ENCODE measurements at regions not wholly inside any gene's neighbourhood (a gene's known extent, or its start where the extent isn't known, plus 50 kb on each side); places are given as distances from the start of the nearest gene placed in this dataset.

- Histone ChIP-seq H3K27me3 (ENCODE audit: control insufficient read depth in 1 of 2, insufficient read depth in 2 of 2, low read length in 2 of 2) (no peaks in the 10 kb centered on the region), H3K9me3 (ENCODE audit: control insufficient read depth in 2 of 2, low read length in 2 of 2) (no peaks in the 10 kb centered on the region), H3K36me3 (ENCODE audit: control insufficient read depth in 2 of 2, insufficient read depth in 2 of 2, low read length in 2 of 2) (no peaks in the 10 kb centered on the region), H3K27ac (ENCODE audit: low read length) (peak overlapping the region; percentile 99), H3K9ac (ENCODE audit: low read length in 2 of 2) (peak overlapping the region; percentile 94 to 95), H3K4me3 (ENCODE audit: low read length in 2 of 2) (peak overlapping the region; percentile 78 to 83), H3K4me1 (ENCODE audit: control insufficient read depth, insufficient read depth, low read length) (peaks cover 45% of the 10 kb centered on the region)
These were observed 81.5 kb upstream of the PPARA start for GRCh38 chr22:46068593-46069491.

- Histone ChIP-seq H3K4me1 (ENCODE audit: control insufficient read depth, insufficient read depth, low read length) (peaks cover 41% of the 10 kb centered on the region), H3K9me3 (ENCODE audit: control insufficient read depth in 2 of 2, low read length in 2 of 2) (no peaks in the 10 kb centered on the region)
These were observed 80.7 kb upstream of the PPARA start for GRCh38 chr22:46069521-46070214.

GRCh38 chr22:46070215-46070802 lies 80.0 kb upstream of the PPARA start:
- H3K4me3 ChIP-seq (ENCODE audit: low read length in 2 of 2), result peak overlapping the region; percentile 78 to 83
- no peaks in the 10 kb centered on the region for H3K9me3 ChIP-seq (ENCODE audit: control insufficient read depth in 2 of 2, low read length in 2 of 2)
- H3K27ac ChIP-seq (ENCODE audit: low read length), result peak overlapping the region; percentile 99
- peak overlapping the region; percentile 94 to 95 for H3K9ac ChIP-seq (ENCODE audit: low read length in 2 of 2)
- H3K4me1 ChIP-seq (ENCODE audit: control insufficient read depth, insufficient read depth, low read length), result peaks cover 45% of the 10 kb centered on the region
- no peaks in the 10 kb centered on the region for H3K27me3 ChIP-seq (ENCODE audit: control insufficient read depth in 1 of 2, insufficient read depth in 2 of 2, low read length in 2 of 2)
- no peaks in the 10 kb centered on the region for H3K36me3 ChIP-seq (ENCODE audit: control insufficient read depth in 2 of 2, insufficient read depth in 2 of 2, low read length in 2 of 2)

More at GRCh38 chr22:46069521-46070214, 80.7 kb upstream of the PPARA start:
- Histone ChIP-seq H3K27ac (ENCODE audit: low read length) (peak overlapping the region; percentile 99), H3K27me3 (ENCODE audit: control insufficient read depth in 1 of 2, insufficient read depth in 2 of 2, low read length in 2 of 2) (no peaks in the 10 kb centered on the region), H3K9ac (ENCODE audit: low read length in 2 of 2) (peak overlapping the region; percentile 94 to 95), H3K36me3 (ENCODE audit: control insufficient read depth in 2 of 2, insufficient read depth in 2 of 2, low read length in 2 of 2) (no peaks in the 10 kb centered on the region), H3K4me3 (ENCODE audit: low read length in 2 of 2) (peak overlapping the region; percentile 78 to 83)

- no peaks in the 10 kb centered on the region for H3K27me3 ChIP-seq (ENCODE audit: control insufficient read depth in 1 of 2, insufficient read depth in 2 of 2, low read length in 2 of 2)
- peaks cover 50% of the 10 kb centered on the region for H3K4me1 ChIP-seq (ENCODE audit: control insufficient read depth, insufficient read depth, low read length)
- H3K4me3 ChIP-seq (ENCODE audit: low read length in 2 of 2), result peak overlapping the region; percentile 78 to 97
- H3K9ac ChIP-seq (ENCODE audit: low read length in 2 of 2), result peak overlapping the region; percentile 94 to 95
- no peaks in the 10 kb centered on the region for H3K36me3 ChIP-seq (ENCODE audit: control insufficient read depth in 2 of 2, insufficient read depth in 2 of 2, low read length in 2 of 2)
- H3K27ac ChIP-seq (ENCODE audit: low read length), result peak overlapping the region; percentile 99
- no peaks in the 10 kb centered on the region for H3K9me3 ChIP-seq (ENCODE audit: control insufficient read depth in 2 of 2, low read length in 2 of 2)
These were observed 79.4 kb upstream of the PPARA start for GRCh38 chr22:46070803-46071450.

- H3K27me3 ChIP-seq (ENCODE audit: control insufficient read depth in 1 of 2, insufficient read depth in 2 of 2, low read length in 2 of 2), result no peaks in the 10 kb centered on the region
- peak overlapping the region; percentile 97 for H3K27ac ChIP-seq (ENCODE audit: low read length)
- H3K4me1 ChIP-seq (ENCODE audit: control insufficient read depth, insufficient read depth, low read length), result peaks cover 50% of the 10 kb centered on the region
- no peaks in the 10 kb centered on the region for H3K9me3 ChIP-seq (ENCODE audit: control insufficient read depth in 2 of 2, low read length in 2 of 2)
- peak overlapping the region; percentile 51 to 97 for H3K4me3 ChIP-seq (ENCODE audit: low read length in 2 of 2)
- no peaks in the 10 kb centered on the region for H3K36me3 ChIP-seq (ENCODE audit: control insufficient read depth in 2 of 2, insufficient read depth in 2 of 2, low read length in 2 of 2)
- peak overlapping the region; percentile 36 to 94 for H3K9ac ChIP-seq (ENCODE audit: low read length in 2 of 2)
These were observed 78.7 kb upstream of the PPARA start for GRCh38 chr22:46071451-46072109.

- Histone ChIP-seq H3K36me3 (ENCODE audit: control insufficient read depth in 2 of 2, insufficient read depth in 2 of 2, low read length in 2 of 2) (no peaks in the 10 kb centered on the region), H3K9ac (ENCODE audit: low read length in 2 of 2) (peak overlapping the region; percentile 89 to 94), H3K27ac (ENCODE audit: low read length) (peak overlapping the region; percentile 97), H3K27me3 (ENCODE audit: control insufficient read depth in 1 of 2, insufficient read depth in 2 of 2, low read length in 2 of 2) (no peaks in the 10 kb centered on the region), H3K4me1 (ENCODE audit: control insufficient read depth, insufficient read depth, low read length) (peaks cover 51% of the 10 kb centered on the region), H3K4me3 (ENCODE audit: low read length in 2 of 2) (peak overlapping the region; percentile 97 to 99), H3K9me3 (ENCODE audit: control insufficient read depth in 2 of 2, low read length in 2 of 2) (no peaks in the 10 kb centered on the region)
These were observed 78.0 kb upstream of the PPARA start for GRCh38 chr22:46072110-46072881.

- peaks cover 52% of the 10 kb centered on the region for H3K4me1 ChIP-seq (ENCODE audit: control insufficient read depth, insufficient read depth, low read length)
- H3K9ac ChIP-seq (ENCODE audit: low read length in 2 of 2), result peak overlapping the region; percentile 89 to 94
- H3K27ac ChIP-seq (ENCODE audit: low read length), result peak overlapping the region; percentile 97
- no peaks in the 10 kb centered on the region for H3K36me3 ChIP-seq (ENCODE audit: control insufficient read depth in 2 of 2, insufficient read depth in 2 of 2, low read length in 2 of 2)
- H3K27me3 ChIP-seq (ENCODE audit: control insufficient read depth in 1 of 2, insufficient read depth in 2 of 2, low read length in 2 of 2), result no peaks in the 10 kb centered on the region
- no peaks in the 10 kb centered on the region for H3K9me3 ChIP-seq (ENCODE audit: control insufficient read depth in 2 of 2, low read length in 2 of 2)
- peak overlapping the region; percentile 97 to 99 for H3K4me3 ChIP-seq (ENCODE audit: low read length in 2 of 2)
These were observed 77.2 kb upstream of the PPARA start for GRCh38 chr22:46072981-46073682.

- H3K27ac ChIP-seq (ENCODE audit: low read length), result peak overlapping the region; percentile 97
- peaks cover 54% of the 10 kb centered on the region for H3K4me1 ChIP-seq (ENCODE audit: control insufficient read depth, insufficient read depth, low read length)
- peak overlapping the region; percentile 89 to 94 for H3K9ac ChIP-seq (ENCODE audit: low read length in 2 of 2)
- no peaks in the 10 kb centered on the region for H3K36me3 ChIP-seq (ENCODE audit: control insufficient read depth in 2 of 2, insufficient read depth in 2 of 2, low read length in 2 of 2)
- H3K9me3 ChIP-seq (ENCODE audit: control insufficient read depth in 2 of 2, low read length in 2 of 2), result no peaks in the 10 kb centered on the region
- H3K4me3 ChIP-seq (ENCODE audit: low read length in 2 of 2), result peak overlapping the region; percentile 97 to 99
- no peaks in the 10 kb centered on the region for H3K27me3 ChIP-seq (ENCODE audit: control insufficient read depth in 1 of 2, insufficient read depth in 2 of 2, low read length in 2 of 2)
These were observed 76.4 kb upstream of the PPARA start for GRCh38 chr22:46073683-46074504.

All from stomach smooth muscle (tissue), 2 donors.